Esophagus squamous epithelium (tissue), 5 donors: ENCODE measurements at regions not wholly inside any gene's neighbourhood (a gene's known extent, or its start where the extent isn't known, plus 50 kb on each side); places are given as distances from the start of the nearest gene placed in this dataset.

Source experiments
- DNase-seq: peaks from one replicate; lab custom pipeline; 2025; lab: John Stamatoyannopoulos, UW
- H3K27ac ChIP-seq, 4 donors: fragments of 200-600 bp; sonication (generic); one replicate each; pipeline ENCODE4 v1.5.1; 2016 to 2019; ENCODE audit warnings: mild to moderate bottlenecking in 1 of 4
- H3K27me3 ChIP-seq, 4 donors: fragments of 200-600 bp; sonication (generic); 1 replicate in 3 of 4; 2 replicates in 1 of 4; pipeline versions ENCODE4 v1.5.1 to v1.6.0; 2017 to 2021; ENCODE audit warnings: antibody characterized with exemption in 1 of 4
- H3K36me3 ChIP-seq, 3 donors: fragments of 200-600 bp; sonication (generic); one replicate each; pipeline ENCODE4 v1.5.1; 2016 to 2019
- H3K4me1 ChIP-seq, 3 donors: fragments of 200-600 bp; sonication (generic); one replicate each; pipeline ENCODE4 v1.5.1; 2017 to 2019
- H3K4me3 ChIP-seq, 4 donors: fragments of 200-600 bp; sonication (generic); 1 replicate in 3 of 4; 2 replicates in 1 of 4; pipeline ENCODE4 v1.5.1; 2016 to 2019; ENCODE audit warnings: mild to moderate bottlenecking in 2 of 4, moderate library complexity in 1 of 4
- H3K9me3 ChIP-seq, 3 donors: fragments of 200-600 bp; sonication (generic); one replicate each; pipeline ENCODE4 v1.5.1; 2016 to 2019
- POLR2A ChIP-seq, 4 donors: fragments of 450-650 bp; IDR thresholded peaks; one replicate each; pipeline ENCODE4 v1.6.1; 2017; ENCODE audit warnings: antibody characterized with exemption in 4 of 4, mild to moderate bottlenecking in 4 of 4, moderate library complexity in 3 of 4
- WGBS, 2 donors: methylation state at CpG; one replicate each; pipeline ENCODE4 v1.1.5; 2018; 5-methylcytosine and 5-hydroxymethylcytosine counted together
- intact Hi-C: fragments of 100-400 bp; cut with DNase I; formaldehyde crosslinking; loops from one replicate; pipeline ENCODE4 v1.15.0; 2022
- TF ChIP-seq, protein P1 (sequence below), 6 experiments: fragments of 450-650 bp in 4 of 6; fragments of 200-600 bp in 2 of 6; sonication (generic) in 2 of 6; IDR thresholded peaks; one replicate each; pipeline ENCODE4 v1.5.1; 2016 to 2019; ENCODE audit warnings: antibody characterized with exemption in 6 of 6, mild to moderate bottlenecking in 4 of 6, moderate library complexity in 4 of 6
- donor health status: DM: yes; HTN: yes; CAD: no.

GRCh38 chr6:79864421-79864820 lies 82.9 kb downstream of the ELOVL4 start:
- DNase-seq, result no peak
- no peak overlapping the region for H3K27ac ChIP-seq
- H3K27me3 ChIP-seq, result no peaks in the 10 kb centered on the region
- peaks cover 4 to 25% (median 6%) of the 10 kb centered on the region in 3 donors for H3K4me1 ChIP-seq
- H3K9me3 ChIP-seq, result no peaks in the 10 kb centered on the region
- H3K36me3 ChIP-seq, result no peaks in the 10 kb centered on the region
- intact Hi-C loops, result no loop called here
- WGBS, 2 donors, result 27 to 63% methylated on average over 2 to 3 of the region's 3 CpGs
- H3K4me3 ChIP-seq, result no peak overlapping the region
- TF ChIP-seq, protein P1, sequence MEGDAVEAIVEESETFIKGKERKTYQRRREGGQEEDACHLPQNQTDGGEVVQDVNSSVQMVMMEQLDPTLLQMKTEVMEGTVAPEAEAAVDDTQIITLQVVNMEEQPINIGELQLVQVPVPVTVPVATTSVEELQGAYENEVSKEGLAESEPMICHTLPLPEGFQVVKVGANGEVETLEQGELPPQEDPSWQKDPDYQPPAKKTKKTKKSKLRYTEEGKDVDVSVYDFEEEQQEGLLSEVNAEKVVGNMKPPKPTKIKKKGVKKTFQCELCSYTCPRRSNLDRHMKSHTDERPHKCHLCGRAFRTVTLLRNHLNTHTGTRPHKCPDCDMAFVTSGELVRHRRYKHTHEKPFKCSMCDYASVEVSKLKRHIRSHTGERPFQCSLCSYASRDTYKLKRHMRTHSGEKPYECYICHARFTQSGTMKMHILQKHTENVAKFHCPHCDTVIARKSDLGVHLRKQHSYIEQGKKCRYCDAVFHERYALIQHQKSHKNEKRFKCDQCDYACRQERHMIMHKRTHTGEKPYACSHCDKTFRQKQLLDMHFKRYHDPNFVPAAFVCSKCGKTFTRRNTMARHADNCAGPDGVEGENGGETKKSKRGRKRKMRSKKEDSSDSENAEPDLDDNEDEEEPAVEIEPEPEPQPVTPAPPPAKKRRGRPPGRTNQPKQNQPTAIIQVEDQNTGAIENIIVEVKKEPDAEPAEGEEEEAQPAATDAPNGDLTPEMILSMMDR (IDR thresholded peaks at IDR 0.05), result no peak
- no peak for TF ChIP-seq POLR2A (IDR thresholded peaks at IDR 0.05)

DNA sequence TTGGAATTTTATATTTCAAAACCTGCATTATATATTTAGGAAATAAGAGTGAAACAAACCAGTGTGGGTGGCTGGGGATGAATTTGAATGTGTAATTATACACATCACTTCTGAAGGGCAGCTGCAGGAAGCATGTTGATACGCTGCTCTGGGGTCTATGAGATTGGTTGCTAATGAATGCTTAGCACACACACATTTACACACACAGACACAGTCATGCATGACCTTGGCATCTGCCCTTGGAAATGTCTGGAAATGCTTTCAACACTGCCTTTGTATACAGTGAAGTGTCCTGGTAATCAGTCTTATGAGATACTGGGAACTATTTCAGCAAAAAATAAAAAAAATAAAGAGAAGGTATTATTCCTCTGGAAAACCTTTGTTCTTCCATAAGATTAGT lies 83.4 kb downstream of the ELOVL4 start:
- no peak overlapping the region for H3K4me3 ChIP-seq
- no peaks in the 10 kb centered on the region for H3K9me3 ChIP-seq
- H3K27ac ChIP-seq, result no peak overlapping the region
- no peaks in the 10 kb centered on the region for H3K27me3 ChIP-seq
- peaks cover 4 to 20% (median 6%) of the 10 kb centered on the region in 3 donors for H3K4me1 ChIP-seq
- DNase-seq, result no peak
- intact Hi-C loops, result no loop called here
- TF ChIP-seq, protein P1 (IDR thresholded peaks at IDR 0.05), result no peak
- TF ChIP-seq POLR2A (IDR thresholded peaks at IDR 0.05), result no peak
- WGBS, 2 donors, result 27 to 63% methylated on average over 1 of the region's 1 CpG
- H3K36me3 ChIP-seq, result no peaks in the 10 kb centered on the region

DNA sequence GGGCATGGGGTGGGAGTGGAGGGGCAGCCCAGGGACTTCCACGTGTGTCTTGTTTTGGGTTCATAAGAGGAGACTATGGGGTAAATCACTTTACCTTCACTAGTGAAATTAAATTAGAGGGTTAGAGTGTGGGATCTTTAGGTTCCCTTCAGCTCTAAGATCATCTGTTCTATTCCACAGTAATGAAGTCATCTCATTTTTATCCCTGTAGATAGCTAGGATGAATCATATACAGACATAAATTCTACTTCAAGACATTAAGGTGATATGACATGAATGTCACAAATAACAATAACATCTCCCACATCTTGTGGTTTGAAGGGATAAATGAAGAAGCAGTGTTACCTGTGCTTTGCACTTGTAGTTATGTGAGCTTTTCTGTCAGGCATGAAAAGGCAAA lies 83.8 kb downstream of the ELOVL4 start:
- WGBS, 2 donors, result 82 to 87% methylated on average over 1 of the region's 1 CpG
- no peak overlapping the region for H3K4me3 ChIP-seq
- no peaks in the 10 kb centered on the region for H3K36me3 ChIP-seq
- peaks cover 4 to 20% (median 6%) of the 10 kb centered on the region in 3 donors for H3K4me1 ChIP-seq
- H3K27me3 ChIP-seq, result no peaks in the 10 kb centered on the region
- H3K9me3 ChIP-seq, result no peaks in the 10 kb centered on the region
- H3K27ac ChIP-seq, result no peak overlapping the region
- intact Hi-C loops, result no loop called here
- TF ChIP-seq POLR2A (IDR thresholded peaks at IDR 0.05), result no peak
- TF ChIP-seq, protein P1 (IDR thresholded peaks at IDR 0.05), result no peak
- no peak for DNase-seq

- WGBS, 2 donors, result 50 to 71% methylated on average over 1 of the region's 1 CpG
- Histone ChIP-seq H3K27ac (no peak overlapping the region), H3K36me3 (no peaks in the 10 kb centered on the region), H3K9me3 (no peaks in the 10 kb centered on the region), H3K27me3 (no peaks in the 10 kb centered on the region), H3K4me3 (no peak overlapping the region), H3K4me1 (peaks cover 0 to 11% (median 0%) of the 10 kb centered on the region in 3 donors)
- intact Hi-C loops, result no loop called here
- DNase-seq, result no peak
- TF ChIP-seq POLR2A (IDR thresholded peaks at IDR 0.05), result no peak
- TF ChIP-seq, protein P1 (IDR thresholded peaks at IDR 0.05), result no peak
Measured at GRCh38 chr6:79862711-79863110, 84.6 kb downstream of the ELOVL4 start.

- DNase-seq, result no peak
- H3K4me3 ChIP-seq, result no peak overlapping the region
- intact Hi-C loops, result no loop called here
- 54 to 73% methylated on average over 3 of the region's 3 CpGs for WGBS, 2 donors
- H3K9me3 ChIP-seq, result no peaks in the 10 kb centered on the region
- no peak overlapping the region for H3K27ac ChIP-seq
- no peaks in the 10 kb centered on the region for H3K27me3 ChIP-seq
- TF ChIP-seq POLR2A (IDR thresholded peaks at IDR 0.05), result no peak
- TF ChIP-seq, protein P1 (IDR thresholded peaks at IDR 0.05), result no peak
- peaks cover 0 to 9% (median 0%) of the 10 kb centered on the region in 3 donors for H3K4me1 ChIP-seq
- H3K36me3 ChIP-seq, result no peaks in the 10 kb centered on the region
Measured at GRCh38 chr6:79862126-79862525, 85.2 kb downstream of the ELOVL4 start.
